Colonic mucosa (tissue), 4 donors: ENCODE measurements at regions not wholly inside any gene's neighbourhood (a gene's known extent, or its start where the extent isn't known, plus 50 kb on each side); places are given as distances from the start of the nearest gene placed in this dataset.

ENCODE experiments used
- DNase-seq: peaks from one replicate; pipeline ENCODE4 v3.0.0-alpha.2; 2020
- H3K27ac ChIP-seq: fragments of 200-600 bp; one replicate; pipeline ENCODE4 v1.8.0; 2021
- H3K27me3 ChIP-seq: fragments of 200-600 bp; one replicate; pipeline ENCODE4 v1.8.0; 2021
- H3K36me3 ChIP-seq: fragments of 200-600 bp; one replicate; pipeline ENCODE4 v1.8.0; 2021
- H3K4me1 ChIP-seq: fragments of 200-600 bp; one replicate; pipeline ENCODE4 v1.8.0; 2021; ENCODE audit warnings: mild to moderate bottlenecking
- H3K4me3 ChIP-seq: fragments of 200-600 bp; one replicate; pipeline ENCODE4 v1.8.0; 2021
- H3K9ac ChIP-seq, 2 donors: one replicate each; pipeline ENCODE4 v1.7.0; 2013; ENCODE audit warnings: control low read depth in 2 of 2, low read depth in 2 of 2, low read length in 2 of 2
- H3K9me3 ChIP-seq: fragments of 200-600 bp; one replicate; pipeline ENCODE4 v1.8.0; 2021
- CTCF ChIP-seq: fragments of 200-600 bp; IDR thresholded peaks from one replicate; pipeline ENCODE4 v1.8.0; 2022; ENCODE audit warnings: antibody characterized with exemption, mild to moderate bottlenecking
- intact Hi-C: fragments of 100-400 bp; cut with DNase I; formaldehyde crosslinking; loops from one replicate; pipeline ENCODE4 v1.14.1; 2022
- donor health status: healthy.
- donor health status: DM: no; HTN: no; CAD: no.
- donor health status: DM: no; HTN: no; CAD: no.

DNA sequence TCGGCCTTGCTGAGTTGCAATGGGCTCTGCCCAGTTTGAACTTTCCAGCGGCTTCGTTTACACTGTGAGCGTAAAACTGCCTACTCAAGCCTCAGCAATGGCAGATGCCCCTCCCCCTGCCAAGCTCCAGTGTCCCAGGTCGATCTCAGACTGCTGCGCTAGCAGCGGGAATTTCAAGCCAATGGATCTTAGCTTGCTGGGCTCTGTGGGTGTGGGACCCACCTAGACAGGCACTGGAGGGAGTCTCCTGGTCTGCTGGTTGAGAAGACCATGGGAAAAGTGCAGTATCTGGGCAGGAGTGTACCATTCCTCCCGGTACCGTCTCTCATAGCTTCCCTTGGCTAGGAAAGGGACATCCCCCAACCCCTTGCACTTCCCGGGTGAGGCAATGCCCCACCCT is 88.2 kb downstream of the KLHL28 start:
- no peak for TF ChIP-seq CTCF
- DNase-seq: no peak
- Histone ChIP-seq H3K9ac (no peak overlapping the region), H3K27ac (no peak overlapping the region), H3K27me3 (no peaks in the 10 kb centered on the region), H3K9me3 (no peaks in the 10 kb centered on the region), H3K4me3 (no peak overlapping the region), H3K36me3 (no peaks in the 10 kb centered on the region), H3K4me1 (no peaks in the 10 kb centered on the region)
- intact Hi-C loops: no loop called here

- no peaks in the 10 kb centered on the region for H3K36me3 ChIP-seq
- no peaks in the 10 kb centered on the region for H3K9me3 ChIP-seq
- TF ChIP-seq CTCF: no peak
- H3K27me3 ChIP-seq: no peaks in the 10 kb centered on the region
- H3K4me3 ChIP-seq: no peak overlapping the region
- no peak overlapping the region for H3K9ac ChIP-seq
- H3K27ac ChIP-seq: no peak overlapping the region
- intact Hi-C loops: no loop called here
- no peak for DNase-seq
- H3K4me1 ChIP-seq: no peaks in the 10 kb centered on the region
These were observed 95.0 kb downstream of the KLHL28 start for GRCh38 chr14:44866770-44867169.

DNA sequence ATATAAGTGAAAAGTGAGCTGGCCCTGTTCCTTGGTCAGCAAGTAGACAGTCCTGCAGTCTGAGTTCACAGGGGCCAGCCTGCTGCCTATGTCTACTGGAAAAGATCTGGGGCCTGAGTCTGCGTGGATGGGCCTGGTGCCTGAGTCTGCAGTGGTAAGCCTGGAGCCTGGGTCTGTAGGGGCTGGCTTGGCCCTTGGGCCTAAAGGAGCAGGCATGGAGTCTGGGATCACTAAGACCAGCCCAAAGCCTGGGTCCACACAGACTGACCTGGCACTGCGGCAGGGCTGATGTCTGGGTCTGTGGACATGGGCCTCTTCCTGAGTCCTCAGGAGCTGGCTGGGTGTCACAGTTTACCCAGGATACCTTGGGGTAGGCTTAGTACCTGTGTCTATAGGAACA is 95.4 kb downstream of the KLHL28 start:
- no peaks in the 10 kb centered on the region for H3K9me3 ChIP-seq
- intact Hi-C loops: no loop called here
- no peak for DNase-seq
- no peak overlapping the region for H3K9ac ChIP-seq
- H3K36me3 ChIP-seq: no peaks in the 10 kb centered on the region
- H3K27me3 ChIP-seq: no peaks in the 10 kb centered on the region
- no peak for TF ChIP-seq CTCF
- no peak overlapping the region for H3K27ac ChIP-seq
- no peaks in the 10 kb centered on the region for H3K4me1 ChIP-seq
- H3K4me3 ChIP-seq: no peak overlapping the region

- Histone ChIP-seq H3K27ac (no peak overlapping the region), H3K9ac (no peak overlapping the region), H3K4me3 (no peak overlapping the region), H3K4me1 (no peaks in the 10 kb centered on the region), H3K9me3 (no peaks in the 10 kb centered on the region), H3K36me3 (no peaks in the 10 kb centered on the region), H3K27me3 (no peaks in the 10 kb centered on the region)
- intact Hi-C loops: no loop called here
- DNase-seq: no peak
- TF ChIP-seq CTCF: no peak
These were observed 98.5 kb downstream of the KLHL28 start for GRCh38 chr14:44863271-44863670.

DNA sequence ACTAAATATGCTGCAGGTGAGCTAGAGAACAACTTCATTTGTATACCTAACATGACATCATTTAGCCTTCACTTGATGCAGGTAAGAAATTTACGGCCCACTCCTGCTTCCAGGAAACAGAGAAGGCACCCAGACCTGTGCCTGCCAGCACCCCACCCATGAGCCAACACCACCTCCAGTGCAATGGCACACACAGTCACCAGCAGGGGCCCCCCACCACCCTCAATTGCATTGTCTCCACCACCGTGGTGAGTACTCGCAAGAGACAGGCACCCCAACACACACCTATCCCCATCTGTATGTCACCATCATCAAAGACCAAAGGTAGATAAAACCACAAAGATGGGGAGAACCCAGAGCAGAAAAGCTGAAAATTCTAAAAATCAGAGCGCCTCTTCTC is 107.6 kb downstream of the KLHL28 start:
- Histone ChIP-seq H3K27ac (no peak overlapping the region), H3K9ac (no peak overlapping the region), H3K27me3 (no peaks in the 10 kb centered on the region), H3K4me1 (no peaks in the 10 kb centered on the region), H3K36me3 (no peaks in the 10 kb centered on the region), H3K9me3 (no peaks in the 10 kb centered on the region), H3K4me3 (no peak overlapping the region)
- DNase-seq: no peak
- intact Hi-C loops: no loop called here
- TF ChIP-seq CTCF: no peak
